ENCODE measurements at regions not wholly inside any gene's neighbourhood (a gene's known extent, or its start where the extent isn't known, plus 50 kb on each side); places are given as distances from the start of the nearest gene placed in this dataset.

- no peak for TF ChIP-seq ZFX (IDR thresholded peaks at IDR 0.05)
- TF ChIP-seq, protein P1, sequence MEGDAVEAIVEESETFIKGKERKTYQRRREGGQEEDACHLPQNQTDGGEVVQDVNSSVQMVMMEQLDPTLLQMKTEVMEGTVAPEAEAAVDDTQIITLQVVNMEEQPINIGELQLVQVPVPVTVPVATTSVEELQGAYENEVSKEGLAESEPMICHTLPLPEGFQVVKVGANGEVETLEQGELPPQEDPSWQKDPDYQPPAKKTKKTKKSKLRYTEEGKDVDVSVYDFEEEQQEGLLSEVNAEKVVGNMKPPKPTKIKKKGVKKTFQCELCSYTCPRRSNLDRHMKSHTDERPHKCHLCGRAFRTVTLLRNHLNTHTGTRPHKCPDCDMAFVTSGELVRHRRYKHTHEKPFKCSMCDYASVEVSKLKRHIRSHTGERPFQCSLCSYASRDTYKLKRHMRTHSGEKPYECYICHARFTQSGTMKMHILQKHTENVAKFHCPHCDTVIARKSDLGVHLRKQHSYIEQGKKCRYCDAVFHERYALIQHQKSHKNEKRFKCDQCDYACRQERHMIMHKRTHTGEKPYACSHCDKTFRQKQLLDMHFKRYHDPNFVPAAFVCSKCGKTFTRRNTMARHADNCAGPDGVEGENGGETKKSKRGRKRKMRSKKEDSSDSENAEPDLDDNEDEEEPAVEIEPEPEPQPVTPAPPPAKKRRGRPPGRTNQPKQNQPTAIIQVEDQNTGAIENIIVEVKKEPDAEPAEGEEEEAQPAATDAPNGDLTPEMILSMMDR (conservative IDR thresholded peaks at IDR 0.05): no peak
- no peak overlapping the region for H3K27ac ChIP-seq
These were observed 366.4 kb downstream of the PSAT1 start for GRCh38 chr9:78663369-78663768.

DNA sequence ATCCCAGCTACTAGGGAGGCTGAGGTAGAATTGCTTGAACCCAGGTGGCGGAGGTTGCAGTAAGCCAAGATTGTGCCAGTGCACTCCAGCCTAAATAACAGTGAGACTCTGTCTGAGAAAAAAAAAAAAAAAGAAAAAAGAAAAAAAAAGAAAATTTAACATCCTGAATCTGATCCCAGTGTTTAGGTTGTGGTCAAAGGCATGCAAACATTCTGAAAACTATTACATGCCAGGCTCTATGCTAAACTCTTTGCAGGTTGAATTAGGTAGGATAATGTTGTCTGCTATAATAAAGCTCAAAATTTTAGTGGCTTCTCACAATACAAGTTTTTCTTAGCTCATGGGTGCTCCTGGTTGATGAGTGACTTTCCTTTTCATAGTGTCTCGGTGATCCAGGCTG lies 367.4 kb downstream of the PSAT1 start:
- TF ChIP-seq, protein P1 (conservative IDR thresholded peaks at IDR 0.05): no peak
- no peak for TF ChIP-seq ZFX (IDR thresholded peaks at IDR 0.05)
- H3K27ac ChIP-seq: no peak overlapping the region

GRCh38 chr9:78666818-78667414 lies 370.0 kb downstream of the PSAT1 start:
- TF ChIP-seq ZFX (IDR thresholded peaks at IDR 0.05): no peak
- TF ChIP-seq, protein P1 (conservative IDR thresholded peaks at IDR 0.05): no peak
- no peak overlapping the region for H3K27ac ChIP-seq

GRCh38 chr9:78668148-78668832 lies 371.4 kb downstream of the PSAT1 start:
- H3K27ac ChIP-seq: no peak overlapping the region
- no peak for TF ChIP-seq ZFX (IDR thresholded peaks at IDR 0.05)
- TF ChIP-seq, protein P1 (conservative IDR thresholded peaks at IDR 0.05): no peak

DNA sequence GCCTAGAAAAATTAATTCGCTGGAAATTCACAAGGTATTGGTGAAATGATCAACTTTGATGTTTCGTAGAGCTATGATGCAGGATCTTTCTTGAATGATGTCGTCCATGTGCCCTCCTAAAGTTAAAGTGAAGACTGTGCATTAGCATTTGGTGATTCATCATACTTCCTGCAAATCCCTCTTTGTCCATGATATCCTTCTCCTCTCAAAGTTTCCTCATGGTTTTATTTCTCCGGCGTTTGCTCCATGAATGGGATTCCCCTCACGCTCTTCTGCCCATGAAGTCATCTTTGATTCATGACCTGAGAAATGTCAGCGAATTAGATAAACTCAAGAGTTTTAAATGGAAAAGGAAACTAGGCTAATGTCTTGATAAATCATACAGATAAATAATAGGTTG lies 372.7 kb downstream of the PSAT1 start:
- TF ChIP-seq, protein P1 (conservative IDR thresholded peaks at IDR 0.05): no peak
- no peak for TF ChIP-seq ZFX (IDR thresholded peaks at IDR 0.05)

GRCh38 chr9:78671785-78672184 lies 374.9 kb downstream of the PSAT1 start:
- no peak overlapping the region; the same call in 1 of the 2 replicates for H3K27ac ChIP-seq
- TF ChIP-seq, protein P1 (conservative IDR thresholded peaks at IDR 0.05): no peak
- no peak for TF ChIP-seq ZFX (IDR thresholded peaks at IDR 0.05)

More for the DNA sequence above, 372.7 kb downstream of the PSAT1 start:
- H3K27ac ChIP-seq: no peak overlapping the region

DNA sequence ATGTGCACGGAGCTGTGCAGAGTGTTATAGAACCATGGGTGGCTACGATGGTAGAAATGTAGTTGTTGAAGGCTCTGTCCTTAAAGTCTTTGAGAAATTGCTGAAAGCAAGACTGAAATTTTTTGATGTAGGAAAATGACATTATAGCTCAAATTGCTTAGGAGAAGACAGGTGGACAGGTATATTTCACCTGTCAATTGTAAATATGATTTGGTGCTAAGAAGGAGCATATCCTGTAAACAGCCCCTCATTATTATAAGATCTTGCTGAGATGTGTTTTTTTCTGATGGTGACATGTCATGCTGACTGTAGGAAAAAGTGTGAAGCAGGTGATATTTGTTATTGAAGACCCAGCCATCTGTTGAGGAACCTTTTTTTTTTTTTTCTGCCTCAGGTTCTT lies 377.9 kb downstream of the PSAT1 start:
- TF ChIP-seq, protein P1 (conservative IDR thresholded peaks at IDR 0.05): no peak
- TF ChIP-seq ZFX (IDR thresholded peaks at IDR 0.05): no peak

More for the DNA sequence above, 377.9 kb downstream of the PSAT1 start:
- no peak overlapping the region for H3K27ac ChIP-seq
